GM20431 (cell line): ENCODE measurements at regions not wholly inside any gene's neighbourhood (a gene's known extent, or its start where the extent isn't known, plus 50 kb on each side); places are given as distances from the start of the nearest gene placed in this dataset.
"Not testable (repeated sequence)": the region's sequence is repeated elsewhere in the genome, so short reads cannot be mapped to it uniquely, and the experiment has no call there.

Experiments
- in situ Hi-C: fragments of 300-500 bp; cut with MseI, MboI; formaldehyde crosslinking; loops from one replicate; pipeline ENCODE4 v1.15.0; 2020; ENCODE audit warnings: low sequenced_read_pairs; ENCODE audit not compliant: unreplicated experiment

GRCh38 chr18:78268226-78268988 lies 711.2 kb upstream of the SALL3 start:
- in situ Hi-C loops: no loop called here

GRCh38 chr18:78271790-78272189 lies 707.8 kb upstream of the SALL3 start:
- in situ Hi-C loops: no loop called here

- in situ Hi-C loops: no loop called here
These were observed 705.7 kb upstream of the SALL3 start for GRCh38 chr18:78273876-78274275.

GRCh38 chr18:78283425-78283824 lies 696.2 kb upstream of the SALL3 start:
- in situ Hi-C loops: not testable (repeated sequence)

DNA sequence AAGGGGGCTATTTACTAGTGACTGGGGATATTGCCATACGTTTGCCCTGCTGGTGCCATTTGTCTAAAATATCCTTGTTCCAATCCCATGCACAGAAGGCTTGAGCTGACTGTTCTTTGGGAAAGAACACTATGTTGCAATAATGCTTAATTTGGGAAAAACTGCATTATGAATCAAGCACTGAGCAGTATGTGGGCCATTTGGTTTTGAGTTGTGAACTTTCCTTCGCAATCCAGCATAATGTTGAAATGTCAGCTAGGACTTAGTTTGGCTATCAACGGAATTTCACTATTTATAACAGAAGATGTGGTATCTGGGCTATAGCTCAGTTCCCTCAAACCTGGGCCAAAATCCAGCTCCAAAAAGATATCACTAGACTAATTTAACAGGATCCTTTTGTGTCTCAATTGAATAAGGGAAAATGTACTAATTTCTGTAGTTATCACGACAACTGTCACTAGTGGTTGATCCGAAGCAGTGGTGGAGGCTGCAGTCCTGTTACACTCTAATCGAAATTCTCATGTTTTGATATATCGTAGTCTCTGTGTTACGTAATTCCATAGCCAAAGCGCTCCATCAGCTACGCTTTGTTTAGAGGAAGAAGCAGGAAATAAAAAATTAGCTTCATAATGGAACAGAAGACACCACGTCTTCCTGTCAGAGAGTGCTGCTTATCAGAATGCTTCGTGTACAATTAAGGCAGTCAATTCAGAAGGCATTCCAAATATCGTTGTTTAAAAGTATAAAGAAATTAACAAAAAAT lies 686.8 kb upstream of the SALL3 start:
- in situ Hi-C loops: no loop called here

GRCh38 chr18:78293540-78293939 lies 686.1 kb upstream of the SALL3 start:
- in situ Hi-C loops: no loop called here

GRCh38 chr18:78293940-78294541 lies 685.6 kb upstream of the SALL3 start:
- in situ Hi-C loops: no loop called here

- in situ Hi-C loops: no loop called here
These were observed 684.4 kb upstream of the SALL3 start for GRCh38 chr18:78295262-78295661.

DNA sequence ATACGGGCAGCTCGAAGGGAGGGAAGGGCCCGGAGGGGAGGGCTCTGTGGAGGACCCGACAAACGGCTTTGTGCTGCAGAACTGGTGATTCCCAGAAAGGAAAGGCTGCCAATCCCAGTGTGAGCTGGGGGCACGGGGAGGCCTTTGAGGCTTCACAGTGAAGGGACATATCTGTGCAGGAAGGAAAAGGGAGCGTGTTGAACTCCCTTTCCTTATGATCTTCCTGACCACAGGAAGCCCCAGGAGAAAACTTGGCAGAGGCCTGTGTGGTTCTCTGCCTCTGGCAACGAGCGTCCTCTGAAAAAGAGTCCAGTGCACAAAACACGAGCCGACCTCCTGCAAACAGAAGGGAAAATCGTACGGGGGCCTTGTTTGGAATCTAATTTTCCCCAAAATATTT lies 683.5 kb upstream of the SALL3 start:
- in situ Hi-C loops: no loop called here

- in situ Hi-C loops: no loop called here
These were observed 682.6 kb upstream of the SALL3 start for GRCh38 chr18:78297048-78297447.

- in situ Hi-C loops: no loop called here
These were observed 676.0 kb upstream of the SALL3 start for GRCh38 chr18:78303519-78304191.

- in situ Hi-C loops: no loop called here
These were observed 675.1 kb upstream of the SALL3 start for GRCh38 chr18:78304192-78305164.

DNA sequence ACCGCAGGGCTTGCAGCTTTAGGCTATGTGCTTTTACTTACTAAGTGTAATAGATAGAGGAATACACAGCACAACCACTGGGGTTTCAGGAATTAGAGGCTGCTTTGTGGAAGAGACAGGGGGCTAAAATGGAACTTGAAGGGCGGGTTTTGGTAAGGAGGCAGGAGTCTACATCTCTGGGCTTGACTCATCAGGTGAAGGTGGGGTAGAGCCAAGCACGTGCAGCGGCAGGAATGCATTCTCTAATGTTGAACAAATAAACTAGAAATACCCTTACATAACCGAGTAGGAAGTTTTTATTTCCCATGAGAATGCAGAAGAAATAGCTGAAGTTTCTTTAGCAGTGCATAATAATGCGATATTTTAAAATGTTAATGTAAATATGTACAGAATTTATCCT lies 673.8 kb upstream of the SALL3 start:
- in situ Hi-C loops: no loop called here

DNA sequence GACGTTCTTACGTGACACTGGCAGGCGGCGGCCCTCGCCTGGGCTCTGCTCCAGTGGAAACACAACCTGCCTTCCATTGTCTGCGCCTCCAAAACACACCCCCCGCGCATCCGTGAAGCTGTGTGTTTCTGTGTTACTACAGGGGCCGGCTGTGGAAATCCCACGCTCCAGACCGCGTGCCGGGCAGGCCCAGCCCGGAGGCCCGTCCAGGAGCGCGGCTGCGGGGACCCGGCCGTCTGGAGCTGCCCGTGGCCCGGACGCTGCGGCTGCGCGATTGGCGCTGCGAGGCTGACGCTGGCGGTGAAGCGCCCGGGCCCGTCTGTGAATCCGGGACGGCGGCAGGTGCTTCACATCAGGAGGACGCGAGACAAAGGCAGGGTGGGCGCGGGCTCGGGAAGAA lies 670.3 kb upstream of the SALL3 start:
- in situ Hi-C loops: no loop called here

- in situ Hi-C loops: no loop called here
These were observed 669.7 kb upstream of the SALL3 start for GRCh38 chr18:78309924-78310323.

- in situ Hi-C loops: no loop called here
These were observed 660.4 kb upstream of the SALL3 start for GRCh38 chr18:78319264-78319663.

DNA sequence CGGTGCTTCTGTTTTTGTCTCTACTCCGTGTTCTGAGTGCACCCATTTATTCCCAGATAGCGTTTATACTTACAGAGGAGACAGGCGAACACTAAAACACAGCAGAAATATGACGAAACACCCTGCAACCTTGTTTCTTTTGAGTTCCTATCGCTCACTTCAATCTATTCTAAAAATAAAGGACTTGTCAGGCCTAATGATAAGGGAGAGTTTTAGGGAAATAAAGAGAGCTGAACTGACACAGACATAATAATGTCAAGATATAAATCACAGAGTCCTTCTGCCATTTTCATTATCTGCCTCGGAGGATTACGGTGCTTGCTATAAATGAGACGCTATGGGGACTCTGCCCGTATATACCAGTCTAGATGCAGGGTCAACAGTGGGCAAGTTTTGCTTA lies 659.7 kb upstream of the SALL3 start:
- in situ Hi-C loops: no loop called here

GRCh38 chr18:78321402-78321801 lies 658.2 kb upstream of the SALL3 start:
- in situ Hi-C loops: no loop called here

DNA sequence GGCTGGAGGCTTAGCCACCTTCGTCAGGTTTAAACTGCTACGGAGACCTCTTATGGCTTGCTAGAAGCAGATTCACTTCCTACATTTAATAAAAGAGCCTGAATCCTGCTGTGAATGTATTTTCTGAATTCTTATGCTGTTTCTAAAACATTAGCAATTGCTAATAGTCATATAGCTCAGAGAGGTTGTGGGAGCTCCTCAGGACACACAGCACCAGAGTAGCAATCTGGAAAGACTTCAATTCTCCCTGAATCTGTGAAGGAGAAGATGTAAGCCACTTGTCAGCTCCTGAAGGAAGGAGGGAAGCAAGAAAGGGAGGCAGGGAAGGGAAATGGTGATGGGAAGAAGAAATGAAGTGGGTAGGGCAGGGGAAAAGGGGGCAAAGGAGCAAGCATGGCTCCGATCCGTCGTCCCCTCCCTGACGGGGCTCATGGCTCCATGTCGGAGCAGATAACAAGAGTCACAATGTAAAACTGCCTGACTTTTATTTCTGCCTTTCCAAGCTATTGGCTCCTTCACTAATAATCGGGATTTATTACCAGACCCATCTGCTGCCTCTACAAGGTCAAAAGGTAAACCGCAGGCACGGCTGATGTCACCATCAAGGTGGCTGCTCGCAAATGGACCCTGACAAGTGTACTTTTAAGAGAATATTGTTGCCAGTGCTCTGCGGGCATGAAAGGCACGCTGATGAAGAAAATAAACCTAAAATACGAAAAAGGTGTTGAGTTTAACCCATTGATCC lies 656.0 kb upstream of the SALL3 start:
- in situ Hi-C loops: no loop called here
